PC-3 (cell line): ENCODE measurements at regions not wholly inside any gene's neighbourhood (a gene's known extent, or its start where the extent isn't known, plus 50 kb on each side); places are given as distances from the start of the nearest gene placed in this dataset.

Experiments used
- CTCF ChIP-seq: fragments of 300-600 bp; sonication (generic); conservative IDR thresholded peaks from 2 replicates; pipeline ENCODE4 v1.5.1; 2017; ENCODE audit warnings: antibody characterized with exemption, low read depth, mild to moderate bottlenecking, low read length
- EZH2 ChIP-seq: fragments of 300-600 bp; sonication (generic); IDR thresholded peaks from one replicate; pipeline ENCODE4 v1.6.1; 2017; ENCODE audit warnings: antibody characterized with exemption, mild to moderate bottlenecking, low read length; ENCODE audit not compliant: unreplicated experiment
- EZH2phosphoT487 ChIP-seq: fragments of 300-600 bp; sonication (generic); IDR thresholded peaks from 2 replicates; pipeline ENCODE4 v1.6.1; 2018; ENCODE audit warnings: mild to moderate bottlenecking, antibody characterized with exemption, low read length, borderline replicate concordance

GRCh38 chr10:33524041-33524440 lies 189.6 kb upstream of the NRP1 start:
- no peak for TF ChIP-seq CTCF
- no peak for TF ChIP-seq EZH2
- TF ChIP-seq EZH2phosphoT487: no peak
